ENCODE measurements at regions not wholly inside any gene's neighbourhood (a gene's known extent, or its start where the extent isn't known, plus 50 kb on each side); places are given as distances from the start of the nearest gene placed in this dataset.

GRCh38 chr22:47270463-47271135, 508.1 kb downstream of the TBC1D22A start:
- no peaks in the 10 kb centered on the region for H3K36me3 ChIP-seq (replicated peaks; ENCODE audit: insufficient read depth, low read length)
- H3K4me3 ChIP-seq (ENCODE audit: low read length): no peak overlapping the region
- no peaks in the 10 kb centered on the region for H3K79me2 ChIP-seq (ENCODE audit: low read length)
- H3K27ac ChIP-seq (ENCODE audit: low read length): no peak overlapping the region
- no peak for DNase-seq
- H3K9me3 ChIP-seq (replicated peaks; ENCODE audit: insufficient read depth, low read length): no peaks in the 10 kb centered on the region
- no peaks in the 10 kb centered on the region for H3F3A ChIP-seq (ENCODE audit: insufficient read depth, low read length)
- peaks cover 9% of the 10 kb centered on the region for H3K27me3 ChIP-seq (replicated peaks; ENCODE audit: insufficient read depth, low read length)
- no peak overlapping the region for H3K4me2 ChIP-seq (ENCODE audit: low read depth, low read length)
- no peaks in the 10 kb centered on the region for H3K9me2 ChIP-seq (replicated peaks; ENCODE audit: insufficient read depth, low read length)
- no peaks in the 10 kb centered on the region for H3K4me1 ChIP-seq (ENCODE audit: low read length)
- no peak overlapping the region for H2AFZ ChIP-seq (ENCODE audit: low read length)
- H3K9ac ChIP-seq (ENCODE audit: low read length): no peak overlapping the region
- TF ChIP-seq EZH2phosphoT487 (IDR thresholded peaks at IDR 0.05; ENCODE audit: low read length) (no peak), EZH2 (optimal IDR thresholded peaks at IDR 0.05; ENCODE audit: low read depth, low read length) (no peak), CTCF (IDR thresholded peaks at IDR 0.05; ENCODE audit: low read length) (no peak)
- no peaks in the 10 kb centered on the region for H4K20me1 ChIP-seq (ENCODE audit: insufficient read depth, low read length)

- no peak for DNase-seq
- Histone ChIP-seq H3K36me3 (replicated peaks; ENCODE audit: insufficient read depth, low read length) (no peaks in the 10 kb centered on the region), H3K4me1 (ENCODE audit: low read length) (no peaks in the 10 kb centered on the region), H3F3A (ENCODE audit: insufficient read depth, low read length) (no peaks in the 10 kb centered on the region), H4K20me1 (ENCODE audit: insufficient read depth, low read length) (no peaks in the 10 kb centered on the region), H3K9me3 (replicated peaks; ENCODE audit: insufficient read depth, low read length) (no peaks in the 10 kb centered on the region), H2AFZ (ENCODE audit: low read length) (no peak overlapping the region), H3K79me2 (ENCODE audit: low read length) (no peaks in the 10 kb centered on the region), H3K9ac (ENCODE audit: low read length) (no peak overlapping the region), H3K4me2 (ENCODE audit: low read depth, low read length) (no peak overlapping the region), H3K9me2 (replicated peaks; ENCODE audit: insufficient read depth, low read length) (no peaks in the 10 kb centered on the region), H3K27ac (ENCODE audit: low read length) (no peak overlapping the region), H3K27me3 (replicated peaks; ENCODE audit: insufficient read depth, low read length) (no peaks in the 10 kb centered on the region; the same call in 1 of the 2 replicates), H3K4me3 (ENCODE audit: low read length) (no peak overlapping the region)
- no peak for TF ChIP-seq EZH2 (optimal IDR thresholded peaks at IDR 0.05; ENCODE audit: low read depth, low read length)
- TF ChIP-seq CTCF (IDR thresholded peaks at IDR 0.05; ENCODE audit: low read length): no peak
- TF ChIP-seq EZH2phosphoT487 (IDR thresholded peaks at IDR 0.05; ENCODE audit: low read length): no peak
These were observed 507.2 kb downstream of the TBC1D22A start for GRCh38 chr22:47269516-47270088.

- H3K4me3 ChIP-seq (ENCODE audit: low read length): no peak overlapping the region
- H3K4me1 ChIP-seq (ENCODE audit: low read length): no peaks in the 10 kb centered on the region
- H3K9ac ChIP-seq (ENCODE audit: low read length): no peak overlapping the region
- no peaks in the 10 kb centered on the region for H3K79me2 ChIP-seq (ENCODE audit: low read length)
- no peaks in the 10 kb centered on the region for H3K9me2 ChIP-seq (replicated peaks; ENCODE audit: insufficient read depth, low read length)
- H3K36me3 ChIP-seq (replicated peaks; ENCODE audit: insufficient read depth, low read length): no peaks in the 10 kb centered on the region
- no peaks in the 10 kb centered on the region; the same call in 1 of the 2 replicates for H3K27me3 ChIP-seq (replicated peaks; ENCODE audit: insufficient read depth, low read length)
- no peak overlapping the region for H3K4me2 ChIP-seq (ENCODE audit: low read depth, low read length)
- H3K9me3 ChIP-seq (replicated peaks; ENCODE audit: insufficient read depth, low read length): no peaks in the 10 kb centered on the region
- H3F3A ChIP-seq (ENCODE audit: insufficient read depth, low read length): no peaks in the 10 kb centered on the region
- H3K27ac ChIP-seq (ENCODE audit: low read length): no peak overlapping the region
- H4K20me1 ChIP-seq (ENCODE audit: insufficient read depth, low read length): no peaks in the 10 kb centered on the region
- no peak for TF ChIP-seq EZH2phosphoT487 (IDR thresholded peaks at IDR 0.05; ENCODE audit: low read length)
- no peak for TF ChIP-seq EZH2 (optimal IDR thresholded peaks at IDR 0.05; ENCODE audit: low read depth, low read length)
- no peak for TF ChIP-seq CTCF (IDR thresholded peaks at IDR 0.05; ENCODE audit: low read length)
- no peak overlapping the region for H2AFZ ChIP-seq (ENCODE audit: low read length)
- no peak for DNase-seq
These were observed 505.2 kb downstream of the TBC1D22A start for GRCh38 chr22:47267513-47268282.

Data from MM.1S (cell line).